B cell (primary cell): ENCODE measurements at regions not wholly inside any gene's neighbourhood (a gene's known extent, or its start where the extent isn't known, plus 50 kb on each side); places are given as distances from the start of the nearest gene placed in this dataset.

Experiments used
- ATAC-seq: fragments of 200-7000 bp; cut with Tn5 transposase; one replicate; pipeline ENCODE4 v1.10.0; 2021; ENCODE audit warnings: low read depth, mild to moderate bottlenecking, moderate number of reproducible peaks, moderate library complexity
- CTCF ChIA-PET: fragments of 350-600 bp; sonication (Branson Sonifier 250); formaldehyde crosslinking; loops from one replicate; lab custom pipeline; 2021; ENCODE audit warnings: antibody characterized with exemption, inconsistent platforms; lab: Charles Lee
- POLR2A ChIA-PET: fragments of 350-600 bp; sonication (Branson Sonifier 250); formaldehyde crosslinking; loops from one replicate; lab custom pipeline; 2021; ENCODE audit warnings: antibody characterized with exemption; lab: Charles Lee
- DNase-seq: peaks from one replicate; pipeline ENCODE4 v3.0.0; 2013
- H2AFZ ChIP-seq: 2 replicates; pipeline ENCODE4 v1.6.1; 2012; ENCODE audit warnings: mild to moderate bottlenecking, low read depth, low read length; ENCODE audit not compliant: insufficient read depth, poor library complexity, severe bottlenecking
- H3K27ac ChIP-seq, 2 donors: 1 replicate in 1 of 2; 2 replicates in 1 of 2; pipeline ENCODE4 v1.5.1; 2012 to 2013; ENCODE audit warnings: low read length in 2 of 2, mild to moderate bottlenecking in 2 of 2, moderate library complexity in 1 of 2
- H3K27me3 ChIP-seq, 4 experiments: fragments of 200-600 bp in 1 of 4; sonication (generic) in 1 of 4; replicated peaks in 1 of 4; 1 replicate in 2 of 4; 2 replicates in 2 of 4; pipeline versions ENCODE4 v1.6.1 to v1.7.0; 2013 to 2016; ENCODE audit warnings: low read length in 3 of 4, mild to moderate bottlenecking in 2 of 4, mixed read lengths in 1 of 4, moderate library complexity in 1 of 4; ENCODE audit not compliant: insufficient read depth in 4 of 4, control insufficient read depth in 3 of 4; ENCODE audit errors: control extremely low read depth in 1 of 4
- H3K36me3 ChIP-seq, 2 experiments: replicated peaks in 1 of 2; 1 replicate in 1 of 2; 2 replicates in 1 of 2; pipeline versions ENCODE4 v1.6.1 to v1.7.1; 2013; ENCODE audit warnings: low read length in 1 of 2; ENCODE audit not compliant: insufficient read depth in 2 of 2, control insufficient read depth in 1 of 2; ENCODE audit errors: control extremely low read depth in 1 of 2, extremely low read depth in 1 of 2
- H3K4me1 ChIP-seq, 2 donors: fragments of 200-600 bp in 1 of 2; sonication (generic) in 1 of 2; 1 replicate in 1 of 2; 2 replicates in 1 of 2; pipeline versions ENCODE4 v1.5.1 to v1.6.1; 2013 to 2017; ENCODE audit warnings: low read length in 2 of 2; ENCODE audit not compliant: control insufficient read depth in 2 of 2, insufficient read depth in 2 of 2
- H3K4me2 ChIP-seq: replicated peaks from 2 replicates; pipeline ENCODE3; 2012; ENCODE audit warnings: mild to moderate bottlenecking, low read depth, low read length; ENCODE audit not compliant: poor library complexity, severe bottlenecking
- H3K4me3 ChIP-seq, 5 experiments: fragments of 200-600 bp in 1 of 5; sonication (generic) in 1 of 5; 1 replicate in 3 of 5; 2 replicates in 2 of 5; pipeline versions ENCODE4 v1.5.1 to v1.7.0; 2011 to 2016; ENCODE audit warnings: low read length in 4 of 5, mild to moderate bottlenecking in 4 of 5, low read depth in 2 of 5, control low read depth in 1 of 5, moderate library complexity in 1 of 5; ENCODE audit not compliant: insufficient read depth in 1 of 5; ENCODE audit errors: control extremely low read depth in 1 of 5, extremely low read depth in 1 of 5
- H3K79me2 ChIP-seq: fragments of 200-600 bp; sonication (generic); one replicate; pipeline ENCODE4 v1.6.0; 2016; ENCODE audit warnings: low read length; ENCODE audit not compliant: control insufficient read depth, insufficient read depth
- H3K9ac ChIP-seq: fragments of 200-600 bp; sonication (generic); 2 replicates; pipeline ENCODE4 v1.6.1; 2017; ENCODE audit warnings: mild to moderate bottlenecking, low read length, moderate library complexity
- H3K9me3 ChIP-seq, 3 donors: one replicate each; pipeline versions ENCODE4 v1.6.1 to v1.7.1; 2013; ENCODE audit warnings: low read length in 2 of 3; ENCODE audit not compliant: control insufficient read depth in 2 of 3, insufficient read depth in 1 of 3; ENCODE audit errors: control extremely low read depth in 1 of 3
- H4K20me1 ChIP-seq: 2 replicates; pipeline ENCODE4 v1.6.0; 2012; ENCODE audit warnings: mild to moderate bottlenecking, low read length; ENCODE audit not compliant: insufficient read depth, control insufficient read depth, poor library complexity, severe bottlenecking
- H3K27ac Mint-ChIP-seq: one replicate; pipeline ENCODE4 v1.8.0; 2021; ENCODE audit warnings: mixed read lengths
- H3K27me3 Mint-ChIP-seq: one replicate; pipeline ENCODE4 v1.8.0; 2021; ENCODE audit warnings: mixed read lengths
- H3K4me1 Mint-ChIP-seq: one replicate; pipeline ENCODE4 v1.8.0; 2021; ENCODE audit warnings: mixed read lengths
- H3K4me3 Mint-ChIP-seq: one replicate; pipeline ENCODE4 v1.8.0; 2021; ENCODE audit warnings: mixed read lengths
- H3K9me3 Mint-ChIP-seq: one replicate; pipeline ENCODE4 v1.8.0; 2022; ENCODE audit warnings: mixed read lengths; ENCODE audit not compliant: insufficient read depth
- EZH2 ChIP-seq: IDR thresholded peaks from 2 replicates; pipeline ENCODE4 v1.6.1; 2012; ENCODE audit warnings: borderline replicate concordance, low read depth, mild to moderate bottlenecking, moderate library complexity, low read length; ENCODE audit not compliant: insufficient read depth, poor library complexity, severe bottlenecking
- WGBS: methylation state at CpG from one replicate; pipeline ENCODE4 v1.1.5; 2013; ENCODE audit warnings: missing lambda C conversion rate; ENCODE audit not compliant: insufficient coverage; 5-methylcytosine and 5-hydroxymethylcytosine counted together
- intact Hi-C: fragments of 100-400 bp; cut with micrococcal nuclease; formaldehyde crosslinking; loops from one replicate; pipeline ENCODE4 v1.10.0; 2022
- TF ChIP-seq, protein P1 (sequence below): fragments of 200-600 bp; IDR thresholded peaks from one replicate; pipeline ENCODE4 v1.8.0; 2022; ENCODE audit warnings: antibody characterized with exemption, mild to moderate bottlenecking

DNA sequence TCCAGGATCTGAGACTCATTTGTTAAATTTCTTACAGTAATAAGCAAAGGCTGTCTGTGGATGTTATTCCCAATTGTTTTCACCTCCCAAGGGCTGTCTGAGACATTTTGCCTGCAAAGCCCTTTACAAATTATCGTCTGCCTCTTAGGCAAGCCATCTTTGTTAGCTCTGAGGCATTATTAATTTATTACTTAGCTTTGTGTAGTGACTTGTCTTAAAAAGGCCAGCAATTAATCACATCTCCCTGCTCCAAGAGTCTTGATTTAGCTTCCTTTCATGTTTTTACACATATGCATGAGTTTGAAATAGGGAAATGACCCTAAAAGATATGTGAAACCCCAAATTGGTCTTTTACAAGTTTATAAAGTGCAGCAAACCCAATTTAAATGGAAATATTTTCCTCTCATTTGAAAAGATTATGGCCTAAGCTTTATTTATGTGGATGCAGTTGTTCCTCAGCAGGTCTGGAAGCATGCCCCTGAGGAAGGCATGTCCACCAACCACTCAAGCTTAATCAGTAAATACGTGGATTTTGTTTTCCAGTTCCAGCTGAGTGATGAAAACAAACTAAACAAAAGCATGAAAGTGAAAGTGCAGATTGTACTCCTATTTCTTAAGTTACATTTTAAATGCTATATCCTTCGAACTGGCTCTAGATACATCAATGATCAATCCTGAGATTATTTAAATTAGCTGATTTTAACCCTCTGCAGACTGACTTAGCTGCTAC, 173.6 kb upstream of the LNX1 start:
- no peak overlapping the region for H3K27ac ChIP-seq
- ATAC-seq (no peak), DNase-seq (no peak)
- no peak overlapping the region for H3K9ac ChIP-seq
- TF ChIP-seq, protein P1, sequence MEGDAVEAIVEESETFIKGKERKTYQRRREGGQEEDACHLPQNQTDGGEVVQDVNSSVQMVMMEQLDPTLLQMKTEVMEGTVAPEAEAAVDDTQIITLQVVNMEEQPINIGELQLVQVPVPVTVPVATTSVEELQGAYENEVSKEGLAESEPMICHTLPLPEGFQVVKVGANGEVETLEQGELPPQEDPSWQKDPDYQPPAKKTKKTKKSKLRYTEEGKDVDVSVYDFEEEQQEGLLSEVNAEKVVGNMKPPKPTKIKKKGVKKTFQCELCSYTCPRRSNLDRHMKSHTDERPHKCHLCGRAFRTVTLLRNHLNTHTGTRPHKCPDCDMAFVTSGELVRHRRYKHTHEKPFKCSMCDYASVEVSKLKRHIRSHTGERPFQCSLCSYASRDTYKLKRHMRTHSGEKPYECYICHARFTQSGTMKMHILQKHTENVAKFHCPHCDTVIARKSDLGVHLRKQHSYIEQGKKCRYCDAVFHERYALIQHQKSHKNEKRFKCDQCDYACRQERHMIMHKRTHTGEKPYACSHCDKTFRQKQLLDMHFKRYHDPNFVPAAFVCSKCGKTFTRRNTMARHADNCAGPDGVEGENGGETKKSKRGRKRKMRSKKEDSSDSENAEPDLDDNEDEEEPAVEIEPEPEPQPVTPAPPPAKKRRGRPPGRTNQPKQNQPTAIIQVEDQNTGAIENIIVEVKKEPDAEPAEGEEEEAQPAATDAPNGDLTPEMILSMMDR = no peak
- TF ChIP-seq EZH2 = no peak
- H3K27me3 ChIP-seq = no peaks in the 10 kb centered on the region
- WGBS = 100% methylated on average over 1 of the region's 3 CpGs
- Mint-ChIP-seq H3K4me3 (peak overlapping the region; percentile 17), H3K27me3 (no peaks in the 10 kb centered on the region), H3K9me3 (peaks cover 2% of the 10 kb centered on the region), H3K27ac (peak overlapping the region; percentile 51), H3K4me1 (peaks cover 11% of the 10 kb centered on the region)
- H3K36me3 ChIP-seq = no peaks in the 10 kb centered on the region
- peaks cover 0 to 5% (median 0%) of the 10 kb centered on the region in 3 donors for H3K9me3 ChIP-seq
- ChIA-PET POLR2A (no interaction called here), CTCF (interaction anchor here (0.9 to 1.0 kb wide), 2 partner anchors 17 to 59 kb away, joined by 3 read pairs; no protein-coding TSS in a partner anchor)
- no peak overlapping the region for H3K4me3 ChIP-seq
- peak overlapping the region; percentile 10 for H3K4me2 ChIP-seq
- peaks cover 6 to 7% of the 10 kb centered on the region in 2 donors for H3K4me1 ChIP-seq
- H3K79me2 ChIP-seq = no peaks in the 10 kb centered on the region
- peak overlapping the region; percentile 35 for H2AFZ ChIP-seq
- H4K20me1 ChIP-seq = no peaks in the 10 kb centered on the region
- intact Hi-C loops = no loop called here

GRCh38 chr4:53763813-53764597, 172.7 kb upstream of the LNX1 start:
- Histone ChIP-seq H3K27ac (no peak overlapping the region), H3K79me2 (no peaks in the 10 kb centered on the region), H2AFZ (peak overlapping the region; percentile 20), H3K4me1 (peaks cover 6 to 7% of the 10 kb centered on the region in 2 donors), H3K36me3 (no peaks in the 10 kb centered on the region), H3K27me3 (no peaks in the 10 kb centered on the region), H3K4me3 (no peak overlapping the region), H3K9ac (no peak overlapping the region), H3K4me2 (no peak overlapping the region), H3K9me3 (peaks cover 0 to 5% (median 0%) of the 10 kb centered on the region in 3 donors), H4K20me1 (no peaks in the 10 kb centered on the region)
- Mint-ChIP-seq H3K4me3 (no peak overlapping the region), H3K4me1 (peaks cover 11% of the 10 kb centered on the region), H3K9me3 (peaks cover 2% of the 10 kb centered on the region), H3K27ac (peak overlapping the region; percentile 1), H3K27me3 (no peaks in the 10 kb centered on the region)
- ChIA-PET CTCF (interaction anchor here (1.0 kb wide), 1 partner anchor 58 kb away, joined by 3 read pairs; no protein-coding TSS in a partner anchor), POLR2A (no interaction called here)
- no peak for DNase-seq
- intact Hi-C loops = no loop called here
- TF ChIP-seq EZH2 = no peak
- TF ChIP-seq, protein P1 = no peak
- 80% methylated on average over 3 of the region's 5 CpGs for WGBS
- no peak for ATAC-seq
